ENCODE measurements at regions not wholly inside any gene's neighbourhood (a gene's known extent, or its start where the extent isn't known, plus 50 kb on each side); places are given as distances from the start of the nearest gene placed in this dataset.
"Not testable (repeated sequence)": the region's sequence is repeated elsewhere in the genome, so short reads cannot be mapped to it uniquely, and the experiment has no call there.

DNA sequence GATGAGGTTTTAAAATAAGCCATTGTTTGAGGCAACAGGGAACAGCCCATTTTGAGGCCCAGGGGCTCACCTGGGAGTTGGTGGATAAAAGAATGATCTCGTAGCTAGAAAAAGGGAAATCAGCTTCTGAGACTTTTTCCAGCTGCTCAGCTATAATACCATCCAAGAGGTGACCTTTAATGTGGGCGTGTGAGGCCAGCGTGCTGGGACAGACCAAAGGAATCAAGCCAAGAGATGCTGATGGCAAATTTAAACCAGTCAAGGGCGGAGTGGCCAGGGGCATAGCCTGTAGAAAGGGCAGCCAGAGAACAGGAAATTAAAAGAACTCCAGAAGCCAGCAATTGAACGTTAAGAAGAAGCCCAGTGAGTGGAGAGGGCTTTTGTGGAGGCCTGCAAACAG, 132.6 kb downstream of the IER5 start:
- 33 to 41% methylated on average over 1 to 5 of the region's 5 CpGs for WGBS, 2 donors (ENCODE audit: low coverage in 1 of 2)
- Histone ChIP-seq H3K4me1 (no peaks in the 10 kb centered on the region), H3K27ac (no peak overlapping the region), H3K4me3 (no peak overlapping the region), H3K9me3 (peaks cover 0 to 15% (median 0%) of the 10 kb centered on the region in 3 donors), H3K27me3 (no peaks in the 10 kb centered on the region), H3K36me3 (no peaks in the 10 kb centered on the region)
- no peak for TF ChIP-seq POLR2AphosphoS5 (IDR thresholded peaks at IDR 0.05)
- TF ChIP-seq, protein P1, sequence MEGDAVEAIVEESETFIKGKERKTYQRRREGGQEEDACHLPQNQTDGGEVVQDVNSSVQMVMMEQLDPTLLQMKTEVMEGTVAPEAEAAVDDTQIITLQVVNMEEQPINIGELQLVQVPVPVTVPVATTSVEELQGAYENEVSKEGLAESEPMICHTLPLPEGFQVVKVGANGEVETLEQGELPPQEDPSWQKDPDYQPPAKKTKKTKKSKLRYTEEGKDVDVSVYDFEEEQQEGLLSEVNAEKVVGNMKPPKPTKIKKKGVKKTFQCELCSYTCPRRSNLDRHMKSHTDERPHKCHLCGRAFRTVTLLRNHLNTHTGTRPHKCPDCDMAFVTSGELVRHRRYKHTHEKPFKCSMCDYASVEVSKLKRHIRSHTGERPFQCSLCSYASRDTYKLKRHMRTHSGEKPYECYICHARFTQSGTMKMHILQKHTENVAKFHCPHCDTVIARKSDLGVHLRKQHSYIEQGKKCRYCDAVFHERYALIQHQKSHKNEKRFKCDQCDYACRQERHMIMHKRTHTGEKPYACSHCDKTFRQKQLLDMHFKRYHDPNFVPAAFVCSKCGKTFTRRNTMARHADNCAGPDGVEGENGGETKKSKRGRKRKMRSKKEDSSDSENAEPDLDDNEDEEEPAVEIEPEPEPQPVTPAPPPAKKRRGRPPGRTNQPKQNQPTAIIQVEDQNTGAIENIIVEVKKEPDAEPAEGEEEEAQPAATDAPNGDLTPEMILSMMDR (IDR thresholded peaks at IDR 0.05) = no peak
- TF ChIP-seq POLR2A (IDR thresholded peaks at IDR 0.05) = no peak
- no peak for TF ChIP-seq EP300 (IDR thresholded peaks at IDR 0.05)
- ATAC-seq = no peak

DNA sequence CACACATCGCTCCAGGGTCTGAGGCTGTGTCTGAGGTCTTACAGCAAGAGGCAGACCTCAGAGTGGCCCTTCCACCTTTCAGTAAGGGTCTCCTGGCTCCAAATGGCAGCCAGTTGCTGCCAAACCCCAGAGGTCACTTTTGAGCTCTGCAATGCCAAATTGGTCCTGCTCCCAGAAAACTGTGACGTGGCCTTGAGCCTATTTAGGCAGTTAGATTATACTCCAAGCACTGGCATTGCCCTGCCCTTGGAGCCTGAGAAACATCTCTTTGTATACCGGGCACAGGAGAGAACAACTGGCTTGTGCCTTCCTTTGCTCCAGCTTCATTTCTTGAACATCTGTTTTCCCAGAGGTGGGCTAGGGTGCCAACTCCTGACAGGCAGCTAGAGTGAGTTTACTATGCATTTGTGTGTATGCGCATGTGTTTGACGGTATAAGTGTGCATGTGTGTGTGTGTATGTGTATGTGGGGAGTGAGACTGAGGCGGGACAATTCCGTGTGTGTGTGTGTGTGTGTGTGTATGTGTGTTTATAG, 134.5 kb downstream of the IER5 start:
- no peaks in the 10 kb centered on the region for H3K36me3 ChIP-seq
- TF ChIP-seq EP300 (IDR thresholded peaks at IDR 0.05) (no peak), POLR2AphosphoS5 (IDR thresholded peaks at IDR 0.05) (no peak)
- TF ChIP-seq, protein P1 (IDR thresholded peaks at IDR 0.05) = no peak
- H3K27ac ChIP-seq = no peak overlapping the region
- no peaks in the 10 kb centered on the region for H3K4me1 ChIP-seq
- H3K27me3 ChIP-seq = no peaks in the 10 kb centered on the region
- no peak for ATAC-seq
- peaks cover 0 to 17% (median 0%) of the 10 kb centered on the region in 3 donors for H3K9me3 ChIP-seq
- no peak overlapping the region for H3K4me3 ChIP-seq
- 83 to 93% methylated on average over 1 to 7 of the region's 7 CpGs for WGBS, 2 donors (ENCODE audit: low coverage in 1 of 2)

DNA sequence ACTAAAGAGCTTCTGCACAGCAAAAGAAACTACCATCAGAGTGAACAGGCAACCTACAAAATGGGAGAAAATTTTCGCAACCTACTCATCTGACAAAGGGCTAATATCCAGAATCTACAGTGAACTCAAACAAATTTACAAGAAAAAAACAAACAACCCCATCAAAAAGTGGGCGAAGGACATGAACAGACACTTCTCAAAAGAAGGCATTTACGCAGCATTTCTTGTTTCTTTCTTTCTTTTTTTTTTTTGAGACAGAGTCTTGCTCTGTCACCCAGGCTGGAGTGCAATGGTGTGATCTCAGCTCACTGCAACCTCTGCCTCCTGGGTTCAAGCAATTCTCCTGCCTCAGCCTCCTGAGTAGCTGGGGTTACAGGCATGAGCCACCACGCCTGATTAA, 138.2 kb downstream of the IER5 start:
- 87 to 96% methylated on average over 3 of the region's 4 CpGs for whole genome bisulfite sequencing, 2 donors (ENCODE audit: low coverage in 1 of 2)
- not testable (repeated sequence) for H3K4me1 ChIP-seq, H3K27me3 ChIP-seq, H3K27ac ChIP-seq, H3K4me3 ChIP-seq, H3K36me3 ChIP-seq, ATAC-seq
- peaks cover 0 to 20% (median 0%) of the 10 kb centered on the region in 3 donors for H3K9me3 ChIP-seq

DNA sequence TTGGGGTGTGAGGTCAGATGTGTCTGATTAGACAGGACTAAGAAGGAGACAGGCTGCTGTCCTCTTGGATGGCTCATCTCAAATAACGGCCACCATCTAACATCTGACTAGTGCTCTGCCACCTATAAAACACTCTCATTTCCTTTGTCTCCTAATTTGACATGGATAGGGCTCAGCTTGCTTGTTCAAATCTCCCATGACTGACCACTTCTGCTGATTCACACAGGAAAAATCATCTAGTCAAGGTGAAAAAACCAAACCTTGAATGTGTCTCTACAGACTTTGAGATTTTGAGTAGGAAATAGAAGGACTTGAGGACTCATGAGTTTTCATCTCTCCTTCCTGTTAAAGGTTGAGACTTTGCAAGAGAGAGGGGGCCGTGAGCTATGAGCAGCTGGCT, 150.6 kb downstream of the IER5 start:
- no peaks in the 10 kb centered on the region for H3K9me3 ChIP-seq
- H3K27ac ChIP-seq = no peak overlapping the region
- no peaks in the 10 kb centered on the region for H3K27me3 ChIP-seq
- TF ChIP-seq, protein P1 (IDR thresholded peaks at IDR 0.05) = no peak
- TF ChIP-seq POLR2A (IDR thresholded peaks at IDR 0.05) (no peak), EP300 (IDR thresholded peaks at IDR 0.05) (no peak), POLR2AphosphoS5 (IDR thresholded peaks at IDR 0.05) (no peak)
- no peaks in the 10 kb centered on the region for H3K4me1 ChIP-seq
- WGBS, 2 donors (ENCODE audit: low coverage in 1 of 2) = 100% methylated on average over 1 of the region's 2 CpGs
- no peaks in the 10 kb centered on the region for H3K36me3 ChIP-seq
- no peak overlapping the region for H3K4me3 ChIP-seq
- no peak for ATAC-seq

DNA sequence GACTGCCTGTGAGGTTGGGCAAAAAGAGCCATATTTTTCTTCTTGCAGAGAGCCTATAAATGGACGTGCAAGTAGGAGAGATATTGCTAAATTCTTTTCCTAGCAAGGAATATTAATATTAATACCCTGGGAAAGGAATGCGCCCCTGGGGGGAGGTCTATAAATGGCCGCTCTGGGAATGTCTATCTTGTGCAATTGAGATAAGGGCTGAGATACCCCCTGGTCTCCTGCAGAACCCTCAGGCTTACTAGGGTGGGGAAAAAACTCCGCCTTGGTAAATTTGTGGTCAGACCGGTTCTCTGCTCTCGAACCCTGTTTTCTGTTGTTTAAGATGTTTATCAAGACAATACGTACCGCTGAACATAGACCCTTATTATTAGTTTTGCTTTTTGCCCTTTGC, 157.8 kb downstream of the IER5 start:
- ATAC-seq, H3K4me3 ChIP-seq, H3K36me3 ChIP-seq, H3K4me1 ChIP-seq, H3K9me3 ChIP-seq, H3K27me3 ChIP-seq, H3K27ac ChIP-seq: not testable (repeated sequence)
- 90 to 100% methylated on average over 3 to 8 of the region's 8 CpGs for WGBS, 2 donors (ENCODE audit: low coverage in 1 of 2)

DNA sequence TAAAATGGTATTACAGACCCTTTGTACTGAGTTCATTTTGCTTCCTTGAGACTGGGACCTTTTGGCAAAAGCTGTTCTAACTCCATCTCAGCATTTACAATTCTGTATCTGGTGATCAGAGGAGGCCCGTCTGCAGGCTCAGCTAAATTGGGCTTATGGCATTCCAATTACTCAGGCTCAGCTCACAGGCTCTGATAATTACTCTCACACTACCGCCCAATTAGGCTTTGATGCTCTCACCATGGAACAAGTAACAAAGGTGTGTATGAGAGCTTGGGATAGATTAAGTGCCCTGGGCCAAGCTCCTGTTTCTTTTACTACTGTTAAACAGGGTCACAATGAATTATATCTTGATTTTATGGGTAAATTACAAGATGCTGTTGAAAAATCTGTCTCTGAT, 159.9 kb downstream of the IER5 start:
- ATAC-seq, H3K4me3 ChIP-seq, H3K9me3 ChIP-seq, H3K36me3 ChIP-seq, H3K27ac ChIP-seq, H3K27me3 ChIP-seq: not testable (repeated sequence)
- WGBS, 2 donors (ENCODE audit: low coverage in 1 of 2) = 57 to 69% methylated on average over 1 to 2 of the region's 2 CpGs
- H3K4me1 ChIP-seq = peaks cover 0 to 16% (median 0%) of the 10 kb centered on the region in 3 donors

DNA sequence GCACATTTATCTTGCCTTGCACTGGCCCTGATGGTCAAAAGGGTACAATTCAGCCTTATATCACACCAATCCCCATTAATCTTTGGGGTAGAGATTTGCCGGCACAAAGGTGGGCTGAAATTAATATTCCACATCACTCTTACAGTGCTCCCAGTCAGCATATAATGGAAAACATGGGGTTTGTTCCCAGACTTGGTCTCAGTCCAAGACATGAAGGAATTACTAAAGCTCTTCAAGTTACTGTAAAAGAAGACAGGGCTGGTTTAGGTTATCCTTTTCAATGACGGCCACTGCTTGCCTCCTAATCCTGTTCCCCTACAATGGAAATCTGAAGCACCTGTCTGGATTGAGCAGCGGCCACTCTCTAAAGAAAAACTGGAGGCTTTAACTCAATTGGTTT, 160.7 kb downstream of the IER5 start:
- Histone ChIP-seq H3K4me3 (no peak overlapping the region), H3K27me3 (no peaks in the 10 kb centered on the region), H3K36me3 (no peaks in the 10 kb centered on the region), H3K9me3 (no peaks in the 10 kb centered on the region), H3K4me1 (peaks cover 0 to 16% (median 0%) of the 10 kb centered on the region in 3 donors), H3K27ac (no peak overlapping the region)
- ATAC-seq = no peak
- no peak for TF ChIP-seq POLR2AphosphoS5 (IDR thresholded peaks at IDR 0.05)
- WGBS, 2 donors (ENCODE audit: low coverage in 1 of 2) = 38 to 59% methylated on average over 3 of the region's 3 CpGs

Measured in gastroesophageal sphincter (tissue), 4 donors.